ENCODE measurements at regions not wholly inside any gene's neighbourhood (a gene's known extent, or its start where the extent isn't known, plus 50 kb on each side); places are given as distances from the start of the nearest gene placed in this dataset.

DNA sequence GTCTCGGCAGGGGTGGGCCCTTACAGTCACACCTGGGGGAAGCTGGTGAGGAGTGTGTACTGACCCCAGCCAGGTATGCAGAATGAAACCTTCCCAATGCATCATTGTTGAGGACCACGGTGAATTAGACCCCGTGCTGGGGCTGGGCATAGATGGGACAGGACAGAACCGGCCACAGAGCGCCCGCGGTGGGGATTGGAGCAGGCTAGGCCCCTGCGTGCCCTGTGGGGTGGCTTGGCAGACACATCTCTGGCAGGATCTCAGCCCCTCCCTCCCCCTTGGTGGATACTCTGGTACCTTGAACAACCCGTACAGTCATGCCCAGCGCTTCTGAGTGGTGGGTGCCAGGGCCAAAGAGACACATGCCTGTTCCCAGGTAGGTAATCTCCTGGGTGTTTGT is 200.6 kb downstream of the TEX29 start:
- TF ChIP-seq, protein P1, sequence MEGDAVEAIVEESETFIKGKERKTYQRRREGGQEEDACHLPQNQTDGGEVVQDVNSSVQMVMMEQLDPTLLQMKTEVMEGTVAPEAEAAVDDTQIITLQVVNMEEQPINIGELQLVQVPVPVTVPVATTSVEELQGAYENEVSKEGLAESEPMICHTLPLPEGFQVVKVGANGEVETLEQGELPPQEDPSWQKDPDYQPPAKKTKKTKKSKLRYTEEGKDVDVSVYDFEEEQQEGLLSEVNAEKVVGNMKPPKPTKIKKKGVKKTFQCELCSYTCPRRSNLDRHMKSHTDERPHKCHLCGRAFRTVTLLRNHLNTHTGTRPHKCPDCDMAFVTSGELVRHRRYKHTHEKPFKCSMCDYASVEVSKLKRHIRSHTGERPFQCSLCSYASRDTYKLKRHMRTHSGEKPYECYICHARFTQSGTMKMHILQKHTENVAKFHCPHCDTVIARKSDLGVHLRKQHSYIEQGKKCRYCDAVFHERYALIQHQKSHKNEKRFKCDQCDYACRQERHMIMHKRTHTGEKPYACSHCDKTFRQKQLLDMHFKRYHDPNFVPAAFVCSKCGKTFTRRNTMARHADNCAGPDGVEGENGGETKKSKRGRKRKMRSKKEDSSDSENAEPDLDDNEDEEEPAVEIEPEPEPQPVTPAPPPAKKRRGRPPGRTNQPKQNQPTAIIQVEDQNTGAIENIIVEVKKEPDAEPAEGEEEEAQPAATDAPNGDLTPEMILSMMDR (IDR thresholded peaks at IDR 0.05; ENCODE audit: low read depth, low read length, poor library complexity, severe bottlenecking) = no peak
- no peak for TF ChIP-seq EZH2phosphoT487 (IDR thresholded peaks at IDR 0.05; ENCODE audit: borderline replicate concordance, low read length)

Data from DOHH2 (cell line).